ENCODE measurements at regions not wholly inside any gene's neighbourhood (a gene's known extent, or its start where the extent isn't known, plus 50 kb on each side); places are given as distances from the start of the nearest gene placed in this dataset.

GRCh38 chr16:64084706-64085105 lies 1037.2 kb downstream of the CDH11 start:
- no peak overlapping the region for H3K14ac ChIP-seq (ENCODE audit: low read length)
- H4K91ac ChIP-seq (ENCODE audit: low read depth, low read length, poor library complexity), result no peak overlapping the region
- no peak overlapping the region for H3K9ac ChIP-seq (ENCODE audit: low read depth, low read length, poor library complexity)
- H3K36me3 ChIP-seq (replicated peaks in 1 of 2; ENCODE audit: control insufficient read depth in 2 of 2, insufficient read depth in 2 of 2, low read length in 2 of 2), result no peaks in the 10 kb centered on the region
- H3K4me1 ChIP-seq (ENCODE audit: control insufficient read depth in 2 of 2, insufficient read depth in 1 of 2, low read depth in 1 of 2, low read length in 2 of 2), result no peaks in the 10 kb centered on the region
- H2BK5ac ChIP-seq (ENCODE audit: low read length), result no peak overlapping the region
- H3K79me1 ChIP-seq (ENCODE audit: low read depth, low read length), result no peaks in the 10 kb centered on the region
- H3K4me2 ChIP-seq (ENCODE audit: insufficient read depth, low read length, poor library complexity, severe bottlenecking), result no peak overlapping the region
- H3K4ac ChIP-seq (ENCODE audit: low read length), result no peak overlapping the region
- H2BK15ac ChIP-seq (ENCODE audit: low read length), result no peak overlapping the region
- no peak overlapping the region for H2BK120ac ChIP-seq (ENCODE audit: low read depth, low read length)
- H3K18ac ChIP-seq (ENCODE audit: low read length), result no peak overlapping the region
- no peak overlapping the region for H4K8ac ChIP-seq (ENCODE audit: low read depth, low read length)
- no CpG with 5 or more reads among the region's 3 CpGs for WGBS, 2 donors (ENCODE audit: extremely low coverage in 2 of 2, insufficient read length in 2 of 2, insufficient replicate concordance in 1 of 2)
- H2BK12ac ChIP-seq (ENCODE audit: low read length), result no peak overlapping the region
- no peak overlapping the region for H3K4me3 ChIP-seq (ENCODE audit: low read length in 2 of 2)
- H2AK5ac ChIP-seq (ENCODE audit: low read depth, low read length), result no peak overlapping the region
- H3K9me3 ChIP-seq (replicated peaks in 1 of 2; ENCODE audit: control insufficient read depth in 2 of 2, insufficient read depth in 1 of 2, low read depth in 1 of 2, low read length in 2 of 2), result no peaks in the 10 kb centered on the region
- H3K27ac ChIP-seq (replicated peaks; ENCODE audit: low read length), result no peak overlapping the region
- H2AFZ ChIP-seq (ENCODE audit: low read length), result no peak overlapping the region
- no peaks in the 10 kb centered on the region for H3K27me3 ChIP-seq (ENCODE audit: control insufficient read depth in 3 of 3, insufficient read depth in 3 of 3, low read depth in 1 of 3, low read length in 3 of 3)
- DNase-seq (ENCODE audit: low spot score), result no peak
- no peak overlapping the region for H3K23ac ChIP-seq (ENCODE audit: low read depth, low read length, poor library complexity)

DNA sequence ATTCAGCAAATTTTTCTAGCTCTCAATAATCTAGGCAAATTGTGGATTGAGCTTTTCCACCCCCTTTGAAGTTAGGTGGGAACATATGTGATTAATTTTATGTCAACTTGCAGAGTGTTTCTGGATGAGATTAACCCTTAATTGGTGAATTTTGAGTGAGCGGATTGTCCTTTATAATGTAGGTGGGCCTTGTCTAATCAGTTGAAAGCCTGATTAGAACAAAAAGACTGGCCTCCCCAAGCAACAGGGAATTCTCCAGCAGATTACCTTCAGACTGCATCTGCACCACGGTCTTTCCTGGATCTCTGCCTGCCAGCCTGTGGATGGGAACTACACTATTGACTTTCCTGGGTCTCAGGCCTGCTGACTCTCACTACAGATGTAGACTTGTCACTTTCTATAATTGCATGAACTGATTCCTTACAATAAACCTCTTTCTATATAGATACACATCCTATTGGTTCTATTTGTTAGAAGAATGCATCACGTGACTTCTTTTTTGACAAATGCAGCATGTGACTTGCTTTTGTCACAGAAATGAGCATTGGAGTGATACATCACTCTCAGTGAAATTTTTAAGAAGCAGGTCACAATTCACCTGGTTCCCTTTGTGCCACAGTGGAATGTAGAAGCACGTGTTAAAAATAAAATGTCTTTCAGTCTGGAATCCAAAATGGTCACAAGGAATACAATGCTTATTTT lies 1038.3 kb downstream of the CDH11 start:
- no peak overlapping the region for H2BK12ac ChIP-seq (ENCODE audit: low read length)
- H3K4me3 ChIP-seq (ENCODE audit: low read length in 2 of 2), result no peak overlapping the region
- no peak overlapping the region for H3K23ac ChIP-seq (ENCODE audit: low read depth, low read length, poor library complexity)
- no peak overlapping the region for H4K8ac ChIP-seq (ENCODE audit: low read depth, low read length)
- no peak overlapping the region for H3K27ac ChIP-seq (replicated peaks; ENCODE audit: low read length)
- no peak overlapping the region for H4K91ac ChIP-seq (ENCODE audit: low read depth, low read length, poor library complexity)
- no peak overlapping the region for H2BK120ac ChIP-seq (ENCODE audit: low read depth, low read length)
- H2BK15ac ChIP-seq (ENCODE audit: low read length), result no peak overlapping the region
- H3K9ac ChIP-seq (ENCODE audit: low read depth, low read length, poor library complexity), result no peak overlapping the region
- no peaks in the 10 kb centered on the region for H3K4me1 ChIP-seq (ENCODE audit: control insufficient read depth in 2 of 2, insufficient read depth in 1 of 2, low read depth in 1 of 2, low read length in 2 of 2)
- H3K9me3 ChIP-seq (replicated peaks in 1 of 2; ENCODE audit: control insufficient read depth in 2 of 2, insufficient read depth in 1 of 2, low read depth in 1 of 2, low read length in 2 of 2), result no peaks in the 10 kb centered on the region
- no peak overlapping the region for H3K14ac ChIP-seq (ENCODE audit: low read length)
- no peak overlapping the region for H2BK5ac ChIP-seq (ENCODE audit: low read length)
- H3K79me1 ChIP-seq (ENCODE audit: low read depth, low read length), result no peaks in the 10 kb centered on the region
- no peak overlapping the region for H3K4ac ChIP-seq (ENCODE audit: low read length)
- no peak for DNase-seq (ENCODE audit: low spot score)
- no peaks in the 10 kb centered on the region for H3K36me3 ChIP-seq (replicated peaks in 1 of 2; ENCODE audit: control insufficient read depth in 2 of 2, insufficient read depth in 2 of 2, low read length in 2 of 2)
- no peak overlapping the region for H3K18ac ChIP-seq (ENCODE audit: low read length)
- H2AK5ac ChIP-seq (ENCODE audit: low read depth, low read length), result no peak overlapping the region
- H3K27me3 ChIP-seq (ENCODE audit: control insufficient read depth in 3 of 3, insufficient read depth in 3 of 3, low read depth in 1 of 3, low read length in 3 of 3), result no peaks in the 10 kb centered on the region
- H2AFZ ChIP-seq (ENCODE audit: low read length), result no peak overlapping the region
- H3K4me2 ChIP-seq (ENCODE audit: insufficient read depth, low read length, poor library complexity, severe bottlenecking), result no peak overlapping the region
- WGBS, 2 donors (ENCODE audit: extremely low coverage in 2 of 2, insufficient read length in 2 of 2, insufficient replicate concordance in 1 of 2), result no CpG with 5 or more reads among the region's 4 CpGs

GRCh38 chr16:64077242-64077641 lies 1044.6 kb downstream of the CDH11 start:
- H3K4me2 ChIP-seq (ENCODE audit: insufficient read depth, low read length, poor library complexity, severe bottlenecking), result no peak overlapping the region

DNA sequence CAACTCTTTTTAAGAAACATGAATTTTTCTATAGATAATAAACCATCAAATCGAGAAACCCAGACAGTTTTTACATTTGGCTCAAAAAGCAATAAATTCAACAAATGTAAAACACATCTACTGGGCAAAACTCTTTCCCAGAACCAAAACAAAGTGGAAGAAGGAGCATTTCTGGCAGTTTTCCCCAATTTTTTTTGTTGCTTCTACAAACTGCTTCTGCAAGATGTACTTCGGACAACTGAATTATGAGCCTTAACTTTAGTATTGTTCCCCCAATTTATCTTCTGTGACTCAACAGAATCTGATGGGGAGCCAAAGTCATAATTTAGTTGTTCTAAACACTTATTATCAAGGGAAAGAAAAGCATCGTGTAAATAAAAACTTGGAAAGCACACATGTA lies 1047.2 kb downstream of the CDH11 start:
- no peak for DNase-seq (ENCODE audit: low spot score)
- WGBS, 2 donors (ENCODE audit: extremely low coverage in 2 of 2, insufficient read length in 2 of 2, insufficient replicate concordance in 1 of 2), result no CpG with 5 or more reads among the region's 3 CpGs
- no peak overlapping the region for H2AFZ ChIP-seq (ENCODE audit: low read length)

More at GRCh38 chr16:64077242-64077641, 1044.6 kb downstream of the CDH11 start:
- Histone ChIP-seq H2BK120ac (ENCODE audit: low read depth, low read length) (no peak overlapping the region), H3K23ac (ENCODE audit: low read depth, low read length, poor library complexity) (no peak overlapping the region), H2BK5ac (ENCODE audit: low read length) (no peak overlapping the region), H3K4ac (ENCODE audit: low read length) (no peak overlapping the region), H2AFZ (ENCODE audit: low read length) (no peak overlapping the region), H4K91ac (ENCODE audit: low read depth, low read length, poor library complexity) (no peak overlapping the region), H3K9ac (ENCODE audit: low read depth, low read length, poor library complexity) (no peak overlapping the region), H3K4me3 (ENCODE audit: low read length in 2 of 2) (no peak overlapping the region), H3K9me3 (replicated peaks in 1 of 2; ENCODE audit: control insufficient read depth in 2 of 2, insufficient read depth in 1 of 2, low read depth in 1 of 2, low read length in 2 of 2) (no peaks in the 10 kb centered on the region), H3K79me1 (ENCODE audit: low read depth, low read length) (no peaks in the 10 kb centered on the region), H2BK12ac (ENCODE audit: low read length) (no peak overlapping the region), H3K27me3 (ENCODE audit: control insufficient read depth in 3 of 3, insufficient read depth in 3 of 3, low read depth in 1 of 3, low read length in 3 of 3) (no peaks in the 10 kb centered on the region), H2AK5ac (ENCODE audit: low read depth, low read length) (no peak overlapping the region), H3K27ac (replicated peaks; ENCODE audit: low read length) (no peak overlapping the region), H3K4me1 (ENCODE audit: control insufficient read depth in 2 of 2, insufficient read depth in 1 of 2, low read depth in 1 of 2, low read length in 2 of 2) (no peaks in the 10 kb centered on the region), H3K36me3 (replicated peaks in 1 of 2; ENCODE audit: control insufficient read depth in 2 of 2, insufficient read depth in 2 of 2, low read length in 2 of 2) (no peaks in the 10 kb centered on the region), H2BK15ac (ENCODE audit: low read length) (no peak overlapping the region), H3K18ac (ENCODE audit: low read length) (no peak overlapping the region), H4K8ac (ENCODE audit: low read depth, low read length) (no peak overlapping the region), H3K14ac (ENCODE audit: low read length) (no peak overlapping the region)
- no peak for DNase-seq (ENCODE audit: low spot score)
- WGBS, 2 donors (ENCODE audit: extremely low coverage in 2 of 2, insufficient read length in 2 of 2, insufficient replicate concordance in 1 of 2), result no CpG with 5 or more reads among the region's 2 CpGs

More for the DNA sequence above, 1047.2 kb downstream of the CDH11 start:
- Histone ChIP-seq H2BK120ac (ENCODE audit: low read depth, low read length) (no peak overlapping the region), H4K8ac (ENCODE audit: low read depth, low read length) (no peak overlapping the region), H2BK15ac (ENCODE audit: low read length) (no peak overlapping the region), H3K18ac (ENCODE audit: low read length) (no peak overlapping the region), H2BK12ac (ENCODE audit: low read length) (no peak overlapping the region), H2AK5ac (ENCODE audit: low read depth, low read length) (no peak overlapping the region), H3K4me2 (ENCODE audit: insufficient read depth, low read length, poor library complexity, severe bottlenecking) (no peak overlapping the region), H3K4me3 (ENCODE audit: low read length in 2 of 2) (no peak overlapping the region), H3K4me1 (ENCODE audit: control insufficient read depth in 2 of 2, insufficient read depth in 1 of 2, low read depth in 1 of 2, low read length in 2 of 2) (no peaks in the 10 kb centered on the region), H3K14ac (ENCODE audit: low read length) (no peak overlapping the region), H2BK5ac (ENCODE audit: low read length) (no peak overlapping the region), H3K4ac (ENCODE audit: low read length) (no peak overlapping the region), H3K23ac (ENCODE audit: low read depth, low read length, poor library complexity) (no peak overlapping the region), H3K36me3 (replicated peaks in 1 of 2; ENCODE audit: control insufficient read depth in 2 of 2, insufficient read depth in 2 of 2, low read length in 2 of 2) (no peaks in the 10 kb centered on the region), H4K91ac (ENCODE audit: low read depth, low read length, poor library complexity) (no peak overlapping the region), H3K27me3 (ENCODE audit: control insufficient read depth in 3 of 3, insufficient read depth in 3 of 3, low read depth in 1 of 3, low read length in 3 of 3) (no peaks in the 10 kb centered on the region), H3K9ac (ENCODE audit: low read depth, low read length, poor library complexity) (no peak overlapping the region), H3K9me3 (replicated peaks in 1 of 2; ENCODE audit: control insufficient read depth in 2 of 2, insufficient read depth in 1 of 2, low read depth in 1 of 2, low read length in 2 of 2) (no peaks in the 10 kb centered on the region), H3K27ac (replicated peaks; ENCODE audit: low read length) (no peak overlapping the region), H3K79me1 (ENCODE audit: low read depth, low read length) (no peaks in the 10 kb centered on the region)
